BJ (cell line): ENCODE measurements at regions not wholly inside any gene's neighbourhood (a gene's known extent, or its start where the extent isn't known, plus 50 kb on each side); places are given as distances from the start of the nearest gene placed in this dataset.

Experiments
- CTCF ChIA-PET: fragments of 350-600 bp; formaldehyde crosslinking; extraction: SDS; loops from one replicate; lab custom pipeline; 2021; ENCODE audit warnings: antibody characterized with exemption, inconsistent platforms; lab: Yijun Ruan, JAX
- POLR2A ChIA-PET: fragments of 300-600 bp; sonication (Branson Sonifier 250); formaldehyde crosslinking; extraction: SDS; loops from one replicate; lab custom pipeline; 2021; ENCODE audit warnings: antibody characterized with exemption; lab: Charles Lee
- DNase-seq: peaks from one replicate; pipeline ENCODE4 v3.0.0-alpha.2; 2011; ENCODE audit warnings: low read depth
- H3K27me3 ChIP-seq: 2 replicates; pipeline ENCODE4 v1.6.0; 2011; ENCODE audit warnings: low read length; ENCODE audit not compliant: control insufficient read depth, insufficient read depth
- H3K36me3 ChIP-seq: 2 replicates; pipeline ENCODE4 v1.5.1; 2011; ENCODE audit warnings: low read length; ENCODE audit not compliant: control insufficient read depth, insufficient read depth
- H3K4me3 ChIP-seq: 2 replicates; pipeline ENCODE4 v1.5.1; 2011; ENCODE audit warnings: low read depth, mild to moderate bottlenecking, control low read depth, low read length
- TF ChIP-seq, protein P1 (sequence below): IDR thresholded peaks from 2 replicates; pipeline ENCODE4 v1.5.1; 2011; ENCODE audit warnings: low read depth, mild to moderate bottlenecking, control low read depth, inconsistent platforms, low read length, moderate library complexity; ENCODE audit not compliant: insufficient read depth

DNA sequence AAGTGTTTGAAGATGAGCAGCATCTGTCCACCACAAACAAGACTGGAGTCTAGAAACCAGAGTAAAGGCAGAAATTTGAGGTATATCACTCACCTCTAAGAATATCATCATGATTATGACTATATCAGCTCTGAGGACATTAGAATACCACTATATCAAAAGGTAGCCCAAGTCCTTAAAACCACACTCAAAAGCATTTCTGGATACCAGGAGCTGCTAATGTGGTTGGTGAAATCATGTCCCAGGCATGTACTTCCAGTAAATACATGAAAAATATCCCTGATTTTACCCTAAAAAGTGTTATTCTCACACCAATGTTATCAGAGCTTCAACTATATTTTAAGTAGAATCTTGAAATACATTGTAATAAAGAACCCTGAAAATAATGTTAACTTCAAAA, 136.3 kb upstream of the SMAD1 start:
- Histone ChIP-seq H3K27me3 (no peaks in the 10 kb centered on the region), H3K4me3 (no peak overlapping the region), H3K36me3 (no peaks in the 10 kb centered on the region)
- ChIA-PET CTCF (no interaction called here), POLR2A (no interaction called here)
- TF ChIP-seq, protein P1, sequence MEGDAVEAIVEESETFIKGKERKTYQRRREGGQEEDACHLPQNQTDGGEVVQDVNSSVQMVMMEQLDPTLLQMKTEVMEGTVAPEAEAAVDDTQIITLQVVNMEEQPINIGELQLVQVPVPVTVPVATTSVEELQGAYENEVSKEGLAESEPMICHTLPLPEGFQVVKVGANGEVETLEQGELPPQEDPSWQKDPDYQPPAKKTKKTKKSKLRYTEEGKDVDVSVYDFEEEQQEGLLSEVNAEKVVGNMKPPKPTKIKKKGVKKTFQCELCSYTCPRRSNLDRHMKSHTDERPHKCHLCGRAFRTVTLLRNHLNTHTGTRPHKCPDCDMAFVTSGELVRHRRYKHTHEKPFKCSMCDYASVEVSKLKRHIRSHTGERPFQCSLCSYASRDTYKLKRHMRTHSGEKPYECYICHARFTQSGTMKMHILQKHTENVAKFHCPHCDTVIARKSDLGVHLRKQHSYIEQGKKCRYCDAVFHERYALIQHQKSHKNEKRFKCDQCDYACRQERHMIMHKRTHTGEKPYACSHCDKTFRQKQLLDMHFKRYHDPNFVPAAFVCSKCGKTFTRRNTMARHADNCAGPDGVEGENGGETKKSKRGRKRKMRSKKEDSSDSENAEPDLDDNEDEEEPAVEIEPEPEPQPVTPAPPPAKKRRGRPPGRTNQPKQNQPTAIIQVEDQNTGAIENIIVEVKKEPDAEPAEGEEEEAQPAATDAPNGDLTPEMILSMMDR, result no peak
- no peak for DNase-seq

DNA sequence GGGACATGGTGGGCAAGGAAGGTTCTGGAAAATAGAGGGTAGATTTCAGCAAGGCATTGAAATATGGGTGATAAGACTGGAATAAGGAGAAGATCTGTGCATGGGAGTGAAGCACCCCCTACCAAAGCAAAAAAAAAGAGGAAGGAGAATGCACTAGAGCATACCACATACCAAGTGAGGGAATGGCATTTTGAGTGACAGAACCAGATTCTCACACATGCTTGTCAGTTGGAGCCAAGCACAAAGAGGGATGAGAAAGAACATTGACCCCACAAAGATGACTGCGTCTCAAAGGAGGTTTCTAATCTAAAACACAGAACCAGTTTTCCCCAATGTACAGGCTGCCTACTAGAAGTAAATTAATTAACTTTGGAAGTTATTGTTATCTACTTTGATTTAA, 140.3 kb upstream of the SMAD1 start:
- DNase-seq, result no peak
- CTCF ChIA-PET, result no interaction called here
- TF ChIP-seq, protein P1, result no peak
- POLR2A ChIA-PET, result no interaction called here
- no peaks in the 10 kb centered on the region for H3K27me3 ChIP-seq
- H3K36me3 ChIP-seq, result no peaks in the 10 kb centered on the region
- no peak overlapping the region for H3K4me3 ChIP-seq

DNA sequence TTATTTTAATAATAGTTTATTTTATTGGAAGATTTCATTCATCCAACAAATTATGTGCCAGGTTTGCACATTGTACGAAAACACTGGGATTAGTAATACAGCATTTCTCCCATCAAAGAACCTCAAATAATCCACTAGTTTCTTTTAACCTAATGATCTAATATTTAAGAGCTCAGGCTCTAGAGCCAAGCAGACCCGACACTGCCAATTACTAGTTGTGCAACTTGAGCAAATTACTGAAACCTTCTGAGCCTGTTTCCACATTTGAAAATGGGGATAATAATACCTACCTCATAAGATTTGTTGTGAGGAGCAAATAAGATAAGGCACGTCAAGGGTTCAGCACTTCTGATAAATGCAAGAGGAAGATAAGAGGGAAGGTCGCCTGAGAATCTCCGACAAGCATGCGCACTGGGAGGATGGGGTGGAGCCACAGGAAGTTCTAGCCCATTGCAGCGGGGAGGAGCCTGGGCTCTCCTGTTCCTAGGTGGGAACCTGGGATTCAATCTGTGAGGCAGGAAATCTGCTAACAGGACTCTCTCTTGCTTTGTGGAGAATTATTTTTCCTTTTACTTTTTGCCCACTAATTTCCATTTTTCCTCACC, 141.5 kb upstream of the SMAD1 start:
- POLR2A ChIA-PET, result no interaction called here
- CTCF ChIA-PET, result no interaction called here
- DNase-seq, result no peak
- Histone ChIP-seq H3K27me3 (no peaks in the 10 kb centered on the region), H3K4me3 (no peak overlapping the region), H3K36me3 (no peaks in the 10 kb centered on the region)
- TF ChIP-seq, protein P1, result no peak

DNA sequence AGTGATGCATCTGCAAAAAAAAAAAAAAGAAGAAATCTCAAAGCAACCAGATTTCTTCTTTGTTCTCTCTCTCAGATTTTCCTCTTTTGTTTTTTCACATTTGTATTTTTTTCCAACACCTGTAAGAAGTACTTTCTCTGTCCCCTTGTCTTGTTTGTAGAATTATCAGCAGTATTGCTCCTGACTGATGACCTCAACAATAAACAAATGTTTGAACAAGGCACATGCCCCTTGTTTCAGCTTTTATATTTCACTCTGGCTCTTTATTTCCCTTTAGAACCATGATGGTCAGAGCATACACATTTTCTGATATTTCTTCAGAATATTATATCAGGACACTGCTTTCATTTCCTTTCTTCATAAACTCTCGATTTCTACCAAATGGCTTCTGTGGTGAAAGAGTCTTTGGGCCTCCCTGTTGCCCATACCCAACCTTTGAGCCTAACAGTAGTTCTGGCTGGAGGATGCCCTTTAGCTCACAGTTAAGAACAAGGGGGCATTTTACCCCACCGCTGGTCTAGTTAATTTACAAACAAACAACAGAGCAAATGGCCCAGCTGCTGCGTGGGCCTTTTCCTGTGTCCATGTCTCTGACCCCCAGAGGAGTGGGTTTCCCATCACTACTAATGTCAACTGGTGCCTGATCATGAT, 142.5 kb upstream of the SMAD1 start:
- Histone ChIP-seq H3K36me3 (no peaks in the 10 kb centered on the region), H3K4me3 (no peak overlapping the region), H3K27me3 (no peaks in the 10 kb centered on the region)
- TF ChIP-seq, protein P1, result no peak
- ChIA-PET POLR2A (no interaction called here), CTCF (no interaction called here)
- no peak for DNase-seq

DNA sequence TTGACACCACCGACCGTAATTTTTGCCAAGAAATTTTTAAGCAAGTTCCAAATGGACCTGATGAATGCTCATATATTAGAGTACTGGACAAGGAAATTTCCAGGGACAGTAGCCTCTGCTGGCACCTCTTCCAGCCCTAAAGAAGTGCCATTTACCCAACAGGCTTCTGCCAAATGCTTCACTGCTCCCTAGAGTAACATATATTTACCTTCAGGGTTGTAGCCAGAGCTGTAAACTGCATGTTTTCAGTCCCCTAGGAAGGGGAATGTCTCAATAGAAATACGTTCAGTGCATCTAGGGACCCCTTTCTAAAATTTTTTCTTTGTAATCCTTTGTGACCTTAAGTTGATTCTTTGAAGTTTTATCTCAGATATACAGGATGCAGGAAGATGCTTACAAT, 143.1 kb upstream of the SMAD1 start:
- no peak for DNase-seq
- H3K27me3 ChIP-seq, result no peaks in the 10 kb centered on the region
- no peak overlapping the region for H3K4me3 ChIP-seq
- CTCF ChIA-PET, result no interaction called here
- TF ChIP-seq, protein P1, result no peak
- no peaks in the 10 kb centered on the region for H3K36me3 ChIP-seq
- POLR2A ChIA-PET, result no interaction called here
